Head of caudate nucleus (tissue), 42 donors: ENCODE measurements at regions not wholly inside any gene's neighbourhood (a gene's known extent, or its start where the extent isn't known, plus 50 kb on each side); places are given as distances from the start of the nearest gene placed in this dataset.

Source experiments
- DNase-seq, 42 donors: peaks; one replicate each; pipeline versions ENCODE4 v3.0.0 to v3.0.0-alpha.2; 2020 to 2021; ENCODE audit warnings: mixed read lengths in 7 of 42
- intact Hi-C: fragments of 100-400 bp; cut with DNase I; formaldehyde crosslinking; loops from one replicate; pipeline ENCODE4 v1.15.0; 2022

- DNase-seq = no peak
- intact Hi-C loops = no loop called here
Observed at GRCh38 chr13:38590230-38590629, 96.6 kb upstream of the FREM2 start.

GRCh38 chr13:38590796-38591507, 95.9 kb upstream of the FREM2 start:
- no peak for DNase-seq
- intact Hi-C loops = no loop called here

- DNase-seq = no peak
- intact Hi-C loops = no loop called here
Observed at GRCh38 chr13:38602266-38602665, 84.6 kb upstream of the FREM2 start.

GRCh38 chr13:38606699-38607535, 80.0 kb upstream of the FREM2 start:
- intact Hi-C loops = no loop called here

GRCh38 chr13:38617936-38618335, 68.9 kb upstream of the FREM2 start:
- no peak for DNase-seq
- intact Hi-C loops = no loop called here

More at GRCh38 chr13:38606699-38607535, 80.0 kb upstream of the FREM2 start:
- no peak for DNase-seq

GRCh38 chr13:38618336-38618735, 68.5 kb upstream of the FREM2 start:
- no peak for DNase-seq
- intact Hi-C loops = no loop called here

- DNase-seq = no peak
- intact Hi-C loops = no loop called here
Observed at GRCh38 chr13:38618881-38619280, 68.0 kb upstream of the FREM2 start.

- intact Hi-C loops = no loop called here
- DNase-seq = no peak
Observed at GRCh38 chr13:38620876-38621275, 66.0 kb upstream of the FREM2 start.

GRCh38 chr13:38624822-38625221, 62.1 kb upstream of the FREM2 start:
- DNase-seq = no peak
- intact Hi-C loops = no loop called here

GRCh38 chr13:38628554-38628953, 58.3 kb upstream of the FREM2 start:
- intact Hi-C loops = no loop called here

GRCh38 chr13:38630780-38631179, 56.1 kb upstream of the FREM2 start:
- intact Hi-C loops = no loop called here
- no peak for DNase-seq

More at GRCh38 chr13:38628554-38628953, 58.3 kb upstream of the FREM2 start:
- DNase-seq = no peak

- intact Hi-C loops = no loop called here
- DNase-seq = no peak
Observed at GRCh38 chr13:38635030-38635429, 51.8 kb upstream of the FREM2 start.

GRCh38 chr13:38636073-38636472, 50.8 kb upstream of the FREM2 start:
- intact Hi-C loops = no loop called here
- no peak for DNase-seq

- intact Hi-C loops = no loop called here
- no peak for DNase-seq
Observed at GRCh38 chr13:38636761-38637160, 50.1 kb upstream of the FREM2 start.
